ENCODE measurements at regions not wholly inside any gene's neighbourhood (a gene's known extent, or its start where the extent isn't known, plus 50 kb on each side); places are given as distances from the start of the nearest gene placed in this dataset.

- H3K27ac ChIP-seq (ENCODE audit: low read depth, low read length): peak overlapping the region; percentile 89
- H3K79me2 ChIP-seq (ENCODE audit: control insufficient read depth, insufficient read depth, low read length, unreplicated experiment): no peaks in the 10 kb centered on the region
- H2AFZ ChIP-seq (ENCODE audit: low read length, unreplicated experiment): peak overlapping the region; percentile 75
- peak overlapping the region; percentile 44; the same call in 1 of the 2 replicates for H3K4me3 ChIP-seq (ENCODE audit: low read depth, low read length)
- H3K27me3 ChIP-seq (ENCODE audit: insufficient read depth, low read length): no peaks in the 10 kb centered on the region
- no peaks in the 10 kb centered on the region for H3K36me3 ChIP-seq (ENCODE audit: insufficient read depth, low read length)
- H3K4me1 ChIP-seq (ENCODE audit: control insufficient read depth, insufficient read depth, low read length, unreplicated experiment): peaks cover 24% of the 10 kb centered on the region
Measured at GRCh38 chr18:77478646-77479442, 229.2 kb downstream of the GALR1 start.

- Histone ChIP-seq H3K4me3 (ENCODE audit: low read depth, low read length) (no peak overlapping the region), H3K79me2 (ENCODE audit: control insufficient read depth, insufficient read depth, low read length, unreplicated experiment) (no peaks in the 10 kb centered on the region), H2AFZ (ENCODE audit: low read length, unreplicated experiment) (no peak overlapping the region), H3K4me1 (ENCODE audit: control insufficient read depth, insufficient read depth, low read length, unreplicated experiment) (peaks cover 24% of the 10 kb centered on the region), H3K36me3 (ENCODE audit: insufficient read depth, low read length) (no peaks in the 10 kb centered on the region), H3K27ac (ENCODE audit: low read depth, low read length) (peak overlapping the region; percentile 58), H3K27me3 (ENCODE audit: insufficient read depth, low read length) (no peaks in the 10 kb centered on the region)
Measured at GRCh38 chr18:77481541-77481940, 231.9 kb downstream of the GALR1 start.

- H3K4me3 ChIP-seq (ENCODE audit: low read depth, low read length): no peak overlapping the region
- peak overlapping the region; percentile 58 for H3K27ac ChIP-seq (ENCODE audit: low read depth, low read length)
- peaks cover 28% of the 10 kb centered on the region for H3K4me1 ChIP-seq (ENCODE audit: control insufficient read depth, insufficient read depth, low read length, unreplicated experiment)
- no peak overlapping the region for H2AFZ ChIP-seq (ENCODE audit: low read length, unreplicated experiment)
- no peaks in the 10 kb centered on the region for H3K36me3 ChIP-seq (ENCODE audit: insufficient read depth, low read length)
- no peaks in the 10 kb centered on the region for H3K79me2 ChIP-seq (ENCODE audit: control insufficient read depth, insufficient read depth, low read length, unreplicated experiment)
- no peaks in the 10 kb centered on the region for H3K27me3 ChIP-seq (ENCODE audit: insufficient read depth, low read length)
Measured at GRCh38 chr18:77482190-77483085, 232.8 kb downstream of the GALR1 start.

- H3K4me3 ChIP-seq (ENCODE audit: low read depth, low read length): no peak overlapping the region
- H3K4me1 ChIP-seq (ENCODE audit: control insufficient read depth, insufficient read depth, low read length, unreplicated experiment): peaks cover 11% of the 10 kb centered on the region
- no peak overlapping the region for H2AFZ ChIP-seq (ENCODE audit: low read length, unreplicated experiment)
- no peak overlapping the region for H3K27ac ChIP-seq (ENCODE audit: low read depth, low read length)
- H3K27me3 ChIP-seq (ENCODE audit: insufficient read depth, low read length): no peaks in the 10 kb centered on the region
- no peaks in the 10 kb centered on the region for H3K36me3 ChIP-seq (ENCODE audit: insufficient read depth, low read length)
- no peaks in the 10 kb centered on the region for H3K79me2 ChIP-seq (ENCODE audit: control insufficient read depth, insufficient read depth, low read length, unreplicated experiment)
Measured at GRCh38 chr18:77486985-77487384, 237.3 kb downstream of the GALR1 start.

- Histone ChIP-seq H3K27ac (ENCODE audit: low read depth, low read length) (no peak overlapping the region), H3K79me2 (ENCODE audit: control insufficient read depth, insufficient read depth, low read length, unreplicated experiment) (no peaks in the 10 kb centered on the region), H3K36me3 (ENCODE audit: insufficient read depth, low read length) (no peaks in the 10 kb centered on the region), H3K4me3 (ENCODE audit: low read depth, low read length) (no peak overlapping the region), H3K27me3 (ENCODE audit: insufficient read depth, low read length) (no peaks in the 10 kb centered on the region), H2AFZ (ENCODE audit: low read length, unreplicated experiment) (no peak overlapping the region), H3K4me1 (ENCODE audit: control insufficient read depth, insufficient read depth, low read length, unreplicated experiment) (peaks cover 5% of the 10 kb centered on the region)
Measured at GRCh38 chr18:77487951-77488740, 238.5 kb downstream of the GALR1 start.

GRCh38 chr18:77495079-77495478 is 245.4 kb downstream of the GALR1 start:
- no peaks in the 10 kb centered on the region for H3K27me3 ChIP-seq (ENCODE audit: insufficient read depth, low read length)

GRCh38 chr18:77495982-77496690 is 246.5 kb downstream of the GALR1 start:
- no peak overlapping the region for H3K27ac ChIP-seq (ENCODE audit: low read depth, low read length)
- no peak overlapping the region for H3K4me3 ChIP-seq (ENCODE audit: low read depth, low read length)
- no peaks in the 10 kb centered on the region for H3K79me2 ChIP-seq (ENCODE audit: control insufficient read depth, insufficient read depth, low read length, unreplicated experiment)
- H3K27me3 ChIP-seq (ENCODE audit: insufficient read depth, low read length): no peaks in the 10 kb centered on the region
- H3K36me3 ChIP-seq (ENCODE audit: insufficient read depth, low read length): no peaks in the 10 kb centered on the region
- no peaks in the 10 kb centered on the region for H3K4me1 ChIP-seq (ENCODE audit: control insufficient read depth, insufficient read depth, low read length, unreplicated experiment)
- H2AFZ ChIP-seq (ENCODE audit: low read length, unreplicated experiment): no peak overlapping the region

More at GRCh38 chr18:77495079-77495478, 245.4 kb downstream of the GALR1 start:
- Histone ChIP-seq H3K79me2 (ENCODE audit: control insufficient read depth, insufficient read depth, low read length, unreplicated experiment) (no peaks in the 10 kb centered on the region), H2AFZ (ENCODE audit: low read length, unreplicated experiment) (no peak overlapping the region), H3K4me1 (ENCODE audit: control insufficient read depth, insufficient read depth, low read length, unreplicated experiment) (no peaks in the 10 kb centered on the region), H3K36me3 (ENCODE audit: insufficient read depth, low read length) (no peaks in the 10 kb centered on the region), H3K27ac (ENCODE audit: low read depth, low read length) (no peak overlapping the region), H3K4me3 (ENCODE audit: low read depth, low read length) (no peak overlapping the region)

- Histone ChIP-seq H2AFZ (ENCODE audit: low read length, unreplicated experiment) (no peak overlapping the region), H3K4me3 (ENCODE audit: low read depth, low read length) (no peak overlapping the region), H3K27me3 (ENCODE audit: insufficient read depth, low read length) (no peaks in the 10 kb centered on the region), H3K27ac (ENCODE audit: low read depth, low read length) (no peak overlapping the region), H3K4me1 (ENCODE audit: control insufficient read depth, insufficient read depth, low read length, unreplicated experiment) (no peaks in the 10 kb centered on the region), H3K79me2 (ENCODE audit: control insufficient read depth, insufficient read depth, low read length, unreplicated experiment) (no peaks in the 10 kb centered on the region), H3K36me3 (ENCODE audit: insufficient read depth, low read length) (no peaks in the 10 kb centered on the region)
Measured at GRCh38 chr18:77501266-77501665, 251.6 kb downstream of the GALR1 start.

- Histone ChIP-seq H3K27me3 (ENCODE audit: insufficient read depth, low read length) (no peaks in the 10 kb centered on the region), H3K4me3 (ENCODE audit: low read depth, low read length) (no peak overlapping the region)
Measured at GRCh38 chr18:77505499-77505898, 255.9 kb downstream of the GALR1 start.

GRCh38 chr18:77512152-77512551 is 262.5 kb downstream of the GALR1 start:
- Histone ChIP-seq H3K79me2 (ENCODE audit: control insufficient read depth, insufficient read depth, low read length, unreplicated experiment) (no peaks in the 10 kb centered on the region), H3K4me1 (ENCODE audit: control insufficient read depth, insufficient read depth, low read length, unreplicated experiment) (no peaks in the 10 kb centered on the region), H3K27me3 (ENCODE audit: insufficient read depth, low read length) (no peaks in the 10 kb centered on the region), H3K27ac (ENCODE audit: low read depth, low read length) (no peak overlapping the region), H2AFZ (ENCODE audit: low read length, unreplicated experiment) (no peak overlapping the region), H3K4me3 (ENCODE audit: low read depth, low read length) (no peak overlapping the region), H3K36me3 (ENCODE audit: insufficient read depth, low read length) (no peaks in the 10 kb centered on the region)

More at GRCh38 chr18:77505499-77505898, 255.9 kb downstream of the GALR1 start:
- Histone ChIP-seq H3K4me1 (ENCODE audit: control insufficient read depth, insufficient read depth, low read length, unreplicated experiment) (no peaks in the 10 kb centered on the region), H2AFZ (ENCODE audit: low read length, unreplicated experiment) (no peak overlapping the region), H3K79me2 (ENCODE audit: control insufficient read depth, insufficient read depth, low read length, unreplicated experiment) (no peaks in the 10 kb centered on the region), H3K36me3 (ENCODE audit: insufficient read depth, low read length) (no peaks in the 10 kb centered on the region), H3K27ac (ENCODE audit: low read depth, low read length) (no peak overlapping the region)
